CD4-positive, CD25-positive, alpha-beta regulatory T cell (primary cell): ENCODE measurements at regions not wholly inside any gene's neighbourhood (a gene's known extent, or its start where the extent isn't known, plus 50 kb on each side); places are given as distances from the start of the nearest gene placed in this dataset.

Experiments
- ATAC-seq, 2 donors: fragments of 150-1000 bp; cut with Tn5 transposase; one replicate each; pipeline ENCODE4 v1.10.0; 2021; ENCODE audit warnings: low read depth in 2 of 2, moderate number of reproducible peaks in 2 of 2, moderate library complexity in 1 of 2
- DNase-seq, 3 donors: peaks; one replicate each; pipeline versions ENCODE4 v3.0.0 to v3.0.0-alpha.2; 2012 to 2022; ENCODE audit warnings: mixed read lengths in 1 of 3
- H3K27ac ChIP-seq: one replicate; pipeline ENCODE4 v1.7.0; 2013; ENCODE audit warnings: mild to moderate bottlenecking, low read length; ENCODE audit not compliant: insufficient read depth, poor library complexity, severe bottlenecking
- H3K27me3 ChIP-seq: one replicate; pipeline ENCODE4 v1.7.0; 2013; ENCODE audit warnings: low read length; ENCODE audit not compliant: control insufficient read depth, insufficient read depth
- H3K36me3 ChIP-seq: one replicate; pipeline ENCODE4 v1.7.0; 2013; ENCODE audit warnings: mild to moderate bottlenecking, low read length, moderate library complexity; ENCODE audit not compliant: control insufficient read depth, insufficient read depth
- H3K4me1 ChIP-seq: 2 replicates; pipeline ENCODE4 v1.7.0; 2013; ENCODE audit warnings: mild to moderate bottlenecking, low read length; ENCODE audit not compliant: insufficient read depth, control insufficient read depth, poor library complexity, severe bottlenecking
- H3K4me3 ChIP-seq: one replicate; pipeline ENCODE4 v1.7.0; 2013; ENCODE audit warnings: low read depth, mild to moderate bottlenecking, low read length, moderate library complexity
- H3K9me3 ChIP-seq, 2 experiments: 1 replicate in 1 of 2; 2 replicates in 1 of 2; pipeline ENCODE4 v1.7.0; 2013; ENCODE audit warnings: low read length in 2 of 2, mild to moderate bottlenecking in 1 of 2, moderate library complexity in 1 of 2; ENCODE audit not compliant: control insufficient read depth in 2 of 2
- H3K27ac Mint-ChIP-seq, 3 donors: one replicate each; pipeline ENCODE4 v1.8.0; 2020 to 2022; ENCODE audit warnings: mild to moderate bottlenecking in 3 of 3, mixed read lengths in 3 of 3, moderate library complexity in 2 of 3
- H3K27me3 Mint-ChIP-seq: one replicate; pipeline ENCODE4 v1.8.0; 2022; ENCODE audit warnings: mild to moderate bottlenecking, mixed read lengths
- H3K36me3 Mint-ChIP-seq: one replicate; pipeline ENCODE4 v1.8.0; 2020; ENCODE audit warnings: mixed read lengths
- H3K4me1 Mint-ChIP-seq, 4 donors: one replicate each; pipeline ENCODE4 v1.8.0; 2020 to 2022; ENCODE audit warnings: mixed read lengths in 4 of 4, mild to moderate bottlenecking in 1 of 4
- H3K4me3 Mint-ChIP-seq, 4 donors: one replicate each; pipeline ENCODE4 v1.8.0; 2020 to 2022; ENCODE audit warnings: mild to moderate bottlenecking in 4 of 4, mixed read lengths in 4 of 4, moderate library complexity in 3 of 4
- H3K9me3 Mint-ChIP-seq, 7 donors: one replicate each; pipeline ENCODE4 v1.8.0; 2020 to 2022; ENCODE audit warnings: mixed read lengths in 7 of 7, mild to moderate bottlenecking in 3 of 7, moderate library complexity in 2 of 7

DNA sequence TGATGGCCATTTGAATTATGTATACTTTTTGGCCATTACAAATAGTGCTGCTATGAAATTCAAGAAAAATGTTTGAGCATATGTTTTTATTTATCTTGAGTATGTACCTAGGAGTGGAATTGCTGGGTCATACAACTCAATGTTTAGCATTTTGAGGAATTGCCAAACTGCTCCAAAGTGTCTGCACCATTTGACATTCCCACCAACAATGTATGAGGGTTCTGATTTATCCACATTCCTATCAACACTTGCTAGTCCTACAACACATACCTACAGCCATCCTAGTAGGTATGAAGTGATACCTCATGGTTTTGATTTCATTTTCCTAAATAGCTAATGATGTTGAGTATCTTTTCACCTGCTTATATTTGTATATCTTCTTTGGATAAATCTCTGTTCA lies 165.5 kb downstream of the NOC3L start:
- Histone ChIP-seq H3K27me3 (no peaks in the 10 kb centered on the region), H3K9me3 (no peaks in the 10 kb centered on the region), H3K27ac (no peak overlapping the region), H3K4me3 (no peak overlapping the region), H3K36me3 (no peaks in the 10 kb centered on the region), H3K4me1 (no peaks in the 10 kb centered on the region)
- ATAC-seq, result no peak
- Mint-ChIP-seq H3K4me1 (no peaks in the 10 kb centered on the region), H3K27ac (no peak overlapping the region), H3K27me3 (no peaks in the 10 kb centered on the region), H3K9me3 (peaks cover 0 to 1% (median 0%) of the 10 kb centered on the region in 7 donors), H3K36me3 (no peaks in the 10 kb centered on the region), H3K4me3 (no peak overlapping the region)
- DNase-seq, result no peak

DNA sequence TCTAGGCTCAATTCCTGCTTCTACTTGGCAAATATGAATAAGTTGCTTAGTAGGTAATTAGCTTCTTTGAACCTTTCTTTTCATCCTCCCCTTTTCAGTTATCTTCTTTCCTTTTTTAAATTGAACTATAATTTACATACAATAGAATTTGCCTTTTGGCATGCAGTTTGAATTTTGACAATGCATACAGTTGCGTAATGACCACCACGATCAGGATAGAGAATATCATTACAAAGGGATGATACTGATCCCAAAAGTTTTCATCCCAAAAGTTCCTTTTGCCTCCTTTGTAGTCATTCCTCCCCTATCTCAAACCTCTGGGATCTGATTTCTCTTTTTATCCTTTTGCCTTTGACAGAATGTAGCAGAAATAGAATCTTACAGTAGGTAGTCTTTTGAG lies 164.4 kb downstream of the NOC3L start:
- Histone ChIP-seq H3K36me3 (no peaks in the 10 kb centered on the region), H3K27me3 (no peaks in the 10 kb centered on the region), H3K4me1 (no peaks in the 10 kb centered on the region), H3K9me3 (no peaks in the 10 kb centered on the region), H3K4me3 (no peak overlapping the region), H3K27ac (no peak overlapping the region)
- Mint-ChIP-seq H3K27ac (no peak overlapping the region), H3K9me3 (peaks cover 0 to 1% (median 0%) of the 10 kb centered on the region in 7 donors), H3K36me3 (no peaks in the 10 kb centered on the region), H3K27me3 (no peaks in the 10 kb centered on the region), H3K4me1 (no peaks in the 10 kb centered on the region), H3K4me3 (no peak overlapping the region)
- ATAC-seq (no peak), DNase-seq (no peak)

DNA sequence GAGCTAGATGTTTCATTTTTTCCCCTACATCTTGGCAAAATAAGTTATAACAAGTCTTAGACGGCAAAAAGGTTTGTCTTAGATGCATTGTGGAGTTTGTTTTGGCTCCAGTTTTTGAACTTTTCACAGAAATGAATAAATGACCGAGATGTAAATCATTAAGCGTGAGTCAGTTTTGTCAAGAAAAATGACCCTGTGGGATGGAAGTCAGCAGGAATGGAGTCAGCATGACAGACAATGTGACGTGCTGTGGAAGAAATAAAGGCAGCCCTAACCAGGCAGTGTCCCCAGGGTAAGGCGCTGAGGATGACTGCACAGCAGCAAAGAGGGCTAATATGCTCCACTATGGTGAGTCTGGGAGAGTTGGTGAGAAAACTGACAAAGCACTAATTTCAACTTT lies 163.2 kb downstream of the NOC3L start:
- H3K27ac Mint-ChIP-seq, result no peak overlapping the region
- no peaks in the 10 kb centered on the region for H3K4me1 Mint-ChIP-seq
- Histone ChIP-seq H3K36me3 (no peaks in the 10 kb centered on the region), H3K9me3 (no peaks in the 10 kb centered on the region), H3K4me3 (no peak overlapping the region), H3K4me1 (no peaks in the 10 kb centered on the region), H3K27me3 (no peaks in the 10 kb centered on the region), H3K27ac (no peak overlapping the region)
- DNase-seq (no peak), ATAC-seq (no peak)
- peaks cover 0 to 3% (median 0%) of the 10 kb centered on the region in 7 donors for H3K9me3 Mint-ChIP-seq
- H3K36me3 Mint-ChIP-seq, result no peaks in the 10 kb centered on the region
- H3K27me3 Mint-ChIP-seq, result no peaks in the 10 kb centered on the region
- no peak overlapping the region for H3K4me3 Mint-ChIP-seq

DNA sequence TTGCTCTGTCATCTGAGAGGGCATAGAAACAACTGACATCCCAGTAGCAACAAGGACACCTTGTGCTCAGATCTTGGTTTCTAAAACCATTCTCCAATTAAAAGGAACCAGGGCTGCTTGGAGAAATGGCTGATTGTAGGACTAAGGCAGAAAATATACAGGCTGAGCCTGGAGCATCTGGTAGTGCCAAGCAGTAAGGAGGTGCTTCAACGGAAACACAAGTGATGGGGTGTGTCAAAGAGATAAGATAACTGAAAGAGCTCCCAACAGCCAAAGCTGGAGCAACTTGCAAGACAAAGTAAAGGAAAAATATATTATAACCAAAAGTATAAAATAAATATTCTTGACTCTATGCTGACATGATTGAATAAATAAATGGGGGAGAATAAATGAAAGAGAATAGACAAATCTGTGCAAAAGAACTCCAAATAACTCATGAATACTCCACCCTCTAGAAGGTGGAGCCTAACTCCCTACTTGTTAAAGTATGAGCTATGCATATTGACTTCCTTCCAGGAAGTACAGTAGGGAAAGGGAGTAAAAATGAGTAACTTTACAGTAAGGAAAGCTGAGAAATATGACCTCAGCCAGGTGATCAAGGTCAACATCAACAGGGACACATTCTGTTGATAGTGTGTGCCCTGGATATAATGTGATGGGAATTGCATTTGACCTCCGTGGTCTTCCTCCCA lies 162.4 kb downstream of the NOC3L start:
- no peaks in the 10 kb centered on the region for H3K36me3 Mint-ChIP-seq
- no peak overlapping the region for H3K4me3 Mint-ChIP-seq
- no peaks in the 10 kb centered on the region for H3K4me1 Mint-ChIP-seq
- no peak overlapping the region for H3K27ac ChIP-seq
- H3K4me3 ChIP-seq, result no peak overlapping the region
- H3K4me1 ChIP-seq, result no peaks in the 10 kb centered on the region
- H3K27me3 Mint-ChIP-seq, result no peaks in the 10 kb centered on the region
- H3K36me3 ChIP-seq, result no peaks in the 10 kb centered on the region
- no peaks in the 10 kb centered on the region for H3K9me3 ChIP-seq
- ATAC-seq (no peak), DNase-seq (no peak)
- H3K27ac Mint-ChIP-seq, result no peak overlapping the region
- peaks cover 0 to 3% (median 0%) of the 10 kb centered on the region in 7 donors for H3K9me3 Mint-ChIP-seq
- peaks cover 2% of the 10 kb centered on the region for H3K27me3 ChIP-seq

DNA sequence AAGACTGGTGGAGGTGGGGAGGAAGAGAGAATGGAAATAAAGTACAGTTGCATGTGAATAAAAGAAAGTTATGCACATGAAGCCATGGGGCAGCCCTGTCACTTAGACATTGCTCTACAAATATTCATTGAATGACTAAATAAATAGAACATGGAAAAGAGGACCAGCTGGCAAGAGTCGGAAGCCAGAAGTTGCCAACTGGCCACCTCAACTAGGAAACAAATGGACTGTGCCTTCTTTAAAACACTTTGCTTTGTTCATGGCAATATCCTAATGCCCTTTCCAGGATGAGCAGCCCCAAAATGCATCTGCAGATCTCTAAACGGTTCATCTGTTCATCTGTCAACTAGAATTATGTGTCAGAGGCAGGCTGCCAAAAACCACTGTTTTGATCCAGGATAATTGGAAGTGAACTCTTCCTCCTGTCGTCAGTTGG lies 157.3 kb downstream of the NOC3L start:
- Histone ChIP-seq H3K27ac (no peak overlapping the region), H3K36me3 (no peaks in the 10 kb centered on the region), H3K27me3 (peaks cover 2% of the 10 kb centered on the region), H3K4me3 (no peak overlapping the region), H3K9me3 (no peaks in the 10 kb centered on the region), H3K4me1 (peaks cover 3% of the 10 kb centered on the region)
- Mint-ChIP-seq H3K36me3 (no peaks in the 10 kb centered on the region), H3K4me1 (peaks cover 0 to 6% (median 3%) of the 10 kb centered on the region in 4 donors), H3K9me3 (peaks cover 0 to 3% (median 0%) of the 10 kb centered on the region in 7 donors), H3K4me3 (no peak overlapping the region), H3K27ac (no peak overlapping the region), H3K27me3 (no peaks in the 10 kb centered on the region)
- DNase-seq (no peak), ATAC-seq (no peak)

DNA sequence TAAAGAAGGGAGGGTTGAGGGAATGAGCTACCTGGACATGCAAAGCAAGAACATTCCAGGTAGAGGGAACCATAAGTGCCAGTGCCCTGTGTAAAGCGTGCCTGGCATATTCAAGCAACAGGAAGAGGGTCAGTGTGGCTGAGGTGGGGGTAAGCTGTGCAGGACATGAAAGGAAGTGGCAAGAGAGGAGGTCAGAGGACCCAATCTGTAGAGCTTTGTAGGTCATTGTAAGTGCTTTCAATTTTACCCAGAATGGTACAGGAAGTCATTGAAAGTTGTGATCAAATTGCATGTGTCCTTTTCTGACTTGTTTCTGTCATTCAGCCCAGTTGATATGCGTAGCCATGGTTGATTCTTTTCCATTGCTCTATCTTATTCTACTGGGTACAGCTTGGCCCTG lies 156.6 kb downstream of the NOC3L start:
- Mint-ChIP-seq H3K36me3 (no peaks in the 10 kb centered on the region), H3K4me3 (peak overlapping the region in 1 of 4 donors; percentile 38)

DNA sequence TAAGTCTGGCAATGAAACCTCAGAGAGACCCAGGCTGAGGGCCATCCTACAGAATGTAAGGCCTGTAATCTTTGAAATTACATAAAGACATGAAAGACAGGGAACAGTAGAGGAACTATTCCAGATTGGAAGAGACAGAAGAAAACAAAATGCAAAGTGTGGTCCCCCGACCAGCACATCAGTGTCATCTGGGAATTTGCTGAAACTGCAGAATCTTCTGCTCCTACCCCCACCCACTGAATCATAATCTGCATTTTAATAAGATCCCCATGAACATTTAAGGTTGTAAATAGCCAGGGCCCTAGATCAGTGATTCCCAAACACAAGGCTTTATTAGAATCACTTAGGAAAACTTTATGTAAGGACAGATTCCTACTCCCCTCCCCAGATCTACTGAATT lies 154.4 kb downstream of the NOC3L start:
- Mint-ChIP-seq H3K4me3 (no peak overlapping the region), H3K27me3 (no peaks in the 10 kb centered on the region)

More for the DNA sequence above, 156.6 kb downstream of the NOC3L start:
- DNase-seq (peak in 1 of 3 donors; percentile 0), ATAC-seq (no peak)
- H3K9me3 Mint-ChIP-seq, result peaks cover 0 to 3% (median 0%) of the 10 kb centered on the region in 7 donors
- peaks cover 3% of the 10 kb centered on the region for H3K4me1 ChIP-seq
- H3K27ac ChIP-seq, result no peak overlapping the region
- no peaks in the 10 kb centered on the region for H3K36me3 ChIP-seq
- H3K4me3 ChIP-seq, result no peak overlapping the region
- H3K4me1 Mint-ChIP-seq, result peaks cover 0 to 6% (median 3%) of the 10 kb centered on the region in 4 donors
- peaks cover 2% of the 10 kb centered on the region for H3K27me3 ChIP-seq
- no peaks in the 10 kb centered on the region for H3K9me3 ChIP-seq
- no peaks in the 10 kb centered on the region for H3K27me3 Mint-ChIP-seq
- H3K27ac Mint-ChIP-seq, result no peak overlapping the region

More for the DNA sequence above, 154.4 kb downstream of the NOC3L start:
- DNase-seq (no peak), ATAC-seq (no peak)
- Mint-ChIP-seq H3K27ac (no peak overlapping the region), H3K9me3 (peaks cover 0 to 2% (median 0%) of the 10 kb centered on the region in 7 donors), H3K4me1 (peaks cover 0 to 6% (median 3%) of the 10 kb centered on the region in 4 donors), H3K36me3 (no peaks in the 10 kb centered on the region)
- Histone ChIP-seq H3K4me1 (peaks cover 3% of the 10 kb centered on the region), H3K4me3 (no peak overlapping the region), H3K27ac (no peak overlapping the region), H3K27me3 (peaks cover 2% of the 10 kb centered on the region), H3K36me3 (no peaks in the 10 kb centered on the region), H3K9me3 (no peaks in the 10 kb centered on the region)
